Thyroid gland (tissue), 4 donors: ENCODE measurements at regions not wholly inside any gene's neighbourhood (a gene's known extent, or its start where the extent isn't known, plus 50 kb on each side); places are given as distances from the start of the nearest gene placed in this dataset.

Experiments used
- POLR2A ChIP-seq, 2 donors: fragments of 450-650 bp; IDR thresholded peaks; one replicate each; pipeline ENCODE4 v1.6.1; 2017; ENCODE audit warnings: antibody characterized with exemption in 2 of 2, mild to moderate bottlenecking in 2 of 2, moderate library complexity in 1 of 2
- TF ChIP-seq, protein P1 (sequence below), 6 experiments: fragments of 200-600 bp in 3 of 6; fragments of 450-650 bp in 3 of 6; sonication (generic) in 3 of 6; IDR thresholded peaks; one replicate each; pipeline ENCODE4 v1.5.1; 2016 to 2019; ENCODE audit warnings: antibody characterized with exemption in 6 of 6, mild to moderate bottlenecking in 2 of 6, inconsistent platforms in 1 of 6, moderate library complexity in 1 of 6

DNA sequence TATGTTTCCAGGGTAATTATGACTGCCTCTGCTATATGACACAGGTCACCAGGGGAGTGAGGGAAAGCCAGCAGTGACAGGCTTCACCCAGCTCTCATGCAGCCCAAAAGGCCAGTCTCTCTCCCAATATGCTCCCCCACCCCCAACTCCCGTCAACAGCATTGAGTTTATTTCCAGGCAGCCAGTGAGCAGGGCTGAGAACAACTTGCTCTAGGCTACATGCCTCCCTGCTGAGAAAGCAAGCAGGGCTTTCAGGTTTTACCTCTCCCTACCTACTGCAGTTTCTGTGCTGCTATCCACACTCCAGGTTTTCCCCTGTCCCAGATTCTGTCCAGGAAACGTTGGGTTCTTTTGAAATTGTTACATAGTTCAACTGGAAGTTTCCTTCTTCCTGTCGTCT, 291.4 kb downstream of the PABPC4L start:
- TF ChIP-seq, protein P1, sequence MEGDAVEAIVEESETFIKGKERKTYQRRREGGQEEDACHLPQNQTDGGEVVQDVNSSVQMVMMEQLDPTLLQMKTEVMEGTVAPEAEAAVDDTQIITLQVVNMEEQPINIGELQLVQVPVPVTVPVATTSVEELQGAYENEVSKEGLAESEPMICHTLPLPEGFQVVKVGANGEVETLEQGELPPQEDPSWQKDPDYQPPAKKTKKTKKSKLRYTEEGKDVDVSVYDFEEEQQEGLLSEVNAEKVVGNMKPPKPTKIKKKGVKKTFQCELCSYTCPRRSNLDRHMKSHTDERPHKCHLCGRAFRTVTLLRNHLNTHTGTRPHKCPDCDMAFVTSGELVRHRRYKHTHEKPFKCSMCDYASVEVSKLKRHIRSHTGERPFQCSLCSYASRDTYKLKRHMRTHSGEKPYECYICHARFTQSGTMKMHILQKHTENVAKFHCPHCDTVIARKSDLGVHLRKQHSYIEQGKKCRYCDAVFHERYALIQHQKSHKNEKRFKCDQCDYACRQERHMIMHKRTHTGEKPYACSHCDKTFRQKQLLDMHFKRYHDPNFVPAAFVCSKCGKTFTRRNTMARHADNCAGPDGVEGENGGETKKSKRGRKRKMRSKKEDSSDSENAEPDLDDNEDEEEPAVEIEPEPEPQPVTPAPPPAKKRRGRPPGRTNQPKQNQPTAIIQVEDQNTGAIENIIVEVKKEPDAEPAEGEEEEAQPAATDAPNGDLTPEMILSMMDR (IDR thresholded peaks at IDR 0.05): no peak
- TF ChIP-seq POLR2A (IDR thresholded peaks at IDR 0.05): no peak
